GM19468 (cell line): ENCODE measurements at regions not wholly inside any gene's neighbourhood (a gene's known extent, or its start where the extent isn't known, plus 50 kb on each side); places are given as distances from the start of the nearest gene placed in this dataset.

Experiments
- ATAC-seq: cut with Tn5 transposase; IDR thresholded peaks from one replicate; pipeline ENCODE4 v1.9.1; 2021; ENCODE audit warnings: mild to moderate bottlenecking, moderate library complexity, moderate number of reproducible peaks; ENCODE audit not compliant: unreplicated experiment; ENCODE audit errors: extremely low read depth

GRCh38 chr18:71630696-71631095, 913.4 kb downstream of the CBLN2 start:
- no peak for ATAC-seq

DNA sequence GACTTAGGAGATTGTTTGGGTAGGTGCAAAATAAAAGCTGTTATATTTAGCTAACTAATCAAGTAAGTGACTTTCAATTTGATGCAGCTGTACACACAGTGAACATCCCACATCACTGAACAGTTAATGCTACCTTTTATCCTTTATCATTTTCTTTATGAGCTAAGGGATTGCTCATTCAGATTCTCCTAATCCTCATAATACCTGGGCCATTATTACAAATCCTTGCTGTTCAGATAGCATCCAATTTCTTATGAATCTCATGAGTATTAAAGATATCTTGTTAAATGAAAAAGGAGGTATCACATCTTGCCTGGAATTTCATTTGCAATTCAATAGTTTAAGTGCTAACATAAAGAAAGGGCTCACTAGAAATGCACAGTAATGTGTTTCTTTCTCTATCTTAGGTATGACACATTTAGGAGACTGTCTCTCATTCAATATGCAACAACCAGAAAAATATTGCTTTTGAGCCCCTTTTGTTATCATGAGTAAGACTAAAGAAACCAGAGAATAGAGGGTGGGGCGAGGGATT, 918.5 kb downstream of the CBLN2 start:
- ATAC-seq: no peak

DNA sequence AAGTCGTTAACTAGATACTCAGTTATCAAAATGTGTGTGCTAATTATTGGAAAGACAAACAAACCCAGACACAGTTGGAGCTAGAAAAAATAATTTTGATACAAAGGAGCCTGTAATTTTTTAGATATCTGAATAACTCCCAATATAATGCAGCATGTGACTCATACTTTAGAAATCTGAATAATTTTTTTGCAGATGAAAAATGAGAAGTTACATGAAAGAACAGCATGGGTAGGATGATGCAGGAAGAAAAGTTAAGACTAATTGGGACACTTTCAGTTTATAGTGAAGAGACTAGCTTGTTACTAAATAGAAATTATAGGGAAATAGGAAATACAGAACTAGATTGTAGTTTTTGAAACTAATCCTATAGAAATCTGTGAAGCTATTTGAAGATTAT, 945.8 kb downstream of the CBLN2 start:
- ATAC-seq: no peak

DNA sequence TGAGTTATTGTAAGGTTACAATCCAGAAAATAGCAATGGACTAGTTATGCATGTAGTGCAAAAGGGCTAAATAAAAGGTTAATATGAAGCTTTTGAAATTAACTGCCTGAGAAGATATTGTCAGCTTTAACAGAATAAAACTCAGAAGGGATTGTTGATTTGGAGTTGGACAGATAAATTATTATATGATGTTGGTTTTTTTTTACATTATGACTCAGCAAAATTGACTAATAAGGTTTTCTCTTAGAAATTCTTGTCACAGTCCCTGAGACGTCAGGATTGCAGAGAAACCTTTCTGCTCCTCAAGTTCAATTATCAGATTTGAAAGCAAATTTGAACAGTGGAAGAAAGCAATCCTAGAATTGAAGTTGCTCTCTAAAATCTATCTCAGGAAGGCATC, 946.9 kb downstream of the CBLN2 start:
- ATAC-seq: no peak

GRCh38 chr18:71583252-71583651, 960.9 kb downstream of the CBLN2 start:
- no peak for ATAC-seq

GRCh38 chr18:71554686-71555085, 989.5 kb downstream of the CBLN2 start:
- ATAC-seq: no peak

DNA sequence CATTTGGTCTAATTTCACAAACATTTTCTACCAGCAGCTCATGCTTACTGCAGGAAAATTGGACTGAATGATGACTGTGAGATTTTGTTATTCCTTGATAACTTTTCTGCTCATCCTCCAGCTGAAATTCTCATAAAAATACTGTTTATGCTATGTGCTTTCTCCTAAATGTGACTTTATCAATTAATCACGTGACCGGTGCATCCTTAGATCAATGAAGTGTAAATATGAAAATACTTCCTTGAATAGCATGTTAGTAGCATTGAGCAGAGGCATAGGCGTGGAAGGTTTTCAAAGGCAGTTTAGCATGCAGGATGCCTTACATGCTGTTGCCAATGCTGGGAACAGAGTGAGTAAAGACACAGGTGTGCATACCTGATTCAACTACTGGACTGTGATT, 1002.5 kb downstream of the CBLN2 start:
- ATAC-seq: no peak

DNA sequence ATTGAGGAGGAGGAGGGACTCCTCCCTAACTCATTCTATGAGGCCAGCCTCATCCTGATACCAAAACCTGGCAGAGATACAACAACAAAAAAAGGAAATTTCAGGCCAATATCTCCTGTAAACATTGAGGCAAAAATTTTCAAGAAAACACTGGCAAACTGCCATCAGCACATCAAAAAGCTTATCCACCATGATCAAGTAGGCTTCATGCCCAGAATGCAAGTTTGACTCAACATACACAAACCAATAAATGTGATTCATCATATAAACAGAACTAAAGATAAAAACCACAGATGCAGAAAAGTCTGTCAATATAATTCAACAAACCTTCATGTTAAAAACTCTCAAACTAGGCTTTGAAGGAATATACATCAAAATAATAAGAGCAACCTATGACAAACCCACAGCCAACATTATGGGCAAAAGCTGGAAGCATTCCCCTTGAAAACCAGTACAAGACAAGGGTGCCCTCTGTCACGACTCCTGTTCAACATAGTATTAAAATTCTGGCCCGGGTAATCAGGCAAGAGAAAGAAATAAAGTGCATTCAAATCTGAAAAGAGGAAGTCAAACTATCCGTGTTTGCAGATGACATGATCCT, 1014.3 kb downstream of the CBLN2 start:
- no peak for ATAC-seq

DNA sequence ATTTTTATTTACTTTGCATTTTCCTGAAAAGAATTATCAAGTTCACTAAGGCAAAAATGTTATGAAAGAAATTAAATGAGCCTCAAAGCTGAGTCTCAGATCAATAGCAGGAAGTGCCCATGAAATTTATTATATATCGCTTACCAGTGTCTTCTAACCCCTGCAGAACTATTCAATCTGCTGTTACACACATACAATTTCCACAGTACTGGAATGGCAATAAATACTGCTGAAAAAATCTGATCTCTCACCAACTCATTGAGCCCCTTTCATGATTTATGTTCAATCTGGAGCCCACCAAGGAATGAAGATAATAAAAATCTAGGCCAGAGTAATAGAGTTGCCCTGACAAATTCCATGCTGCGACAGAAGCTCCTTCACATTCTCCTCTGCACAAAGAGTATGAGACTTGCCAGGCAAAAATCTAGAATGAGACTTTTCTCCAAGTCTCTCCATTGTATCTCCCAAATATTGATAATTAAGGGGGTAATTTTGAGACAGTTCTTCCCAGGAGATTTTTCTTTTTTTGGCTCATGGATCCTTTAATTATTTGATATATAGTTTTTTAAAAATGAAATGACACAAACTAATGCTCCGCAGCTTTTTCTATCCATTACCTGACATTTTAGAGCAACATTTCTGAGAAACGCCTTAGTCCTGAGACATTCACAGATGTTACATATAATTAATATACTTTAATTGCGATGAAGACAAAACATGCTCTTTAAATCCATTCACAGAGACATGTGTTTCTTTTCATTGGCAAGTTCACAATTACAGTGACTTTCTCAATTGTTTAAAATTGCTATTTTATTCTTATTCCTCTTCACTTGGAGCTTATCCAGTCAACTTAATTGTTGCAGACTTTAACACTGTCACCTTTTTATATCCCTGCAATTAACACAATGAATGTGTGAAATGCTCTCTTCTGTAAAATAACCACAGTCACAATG, 1020.4 kb downstream of the CBLN2 start:
- ATAC-seq: no peak

GRCh38 chr18:71505526-71505925, 1038.6 kb downstream of the CBLN2 start:
- no peak for ATAC-seq

DNA sequence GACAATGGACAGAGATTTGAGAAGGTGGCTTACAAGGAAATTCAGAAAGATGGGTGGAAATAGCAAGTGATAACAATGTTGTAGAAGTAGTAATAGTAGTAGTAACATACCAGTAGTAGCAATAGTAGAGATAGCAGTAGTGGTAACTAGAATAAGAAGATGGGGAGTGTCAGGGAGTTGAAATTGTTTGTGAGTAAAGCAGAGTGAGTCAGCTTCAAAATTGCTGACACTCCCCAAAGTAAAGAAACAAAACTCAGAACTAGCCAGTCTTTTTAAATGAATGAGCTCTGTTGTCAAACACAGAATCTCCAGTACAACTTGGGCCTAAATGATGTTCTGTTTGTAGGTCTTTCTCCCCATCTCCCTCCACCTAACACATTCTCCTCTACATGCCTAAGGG, 1040.9 kb downstream of the CBLN2 start:
- no peak for ATAC-seq

GRCh38 chr18:71485611-71486010, 1058.5 kb downstream of the CBLN2 start:
- ATAC-seq: no peak

- no peak for ATAC-seq
These were observed 1072.0 kb downstream of the CBLN2 start for GRCh38 chr18:71471963-71472725.

DNA sequence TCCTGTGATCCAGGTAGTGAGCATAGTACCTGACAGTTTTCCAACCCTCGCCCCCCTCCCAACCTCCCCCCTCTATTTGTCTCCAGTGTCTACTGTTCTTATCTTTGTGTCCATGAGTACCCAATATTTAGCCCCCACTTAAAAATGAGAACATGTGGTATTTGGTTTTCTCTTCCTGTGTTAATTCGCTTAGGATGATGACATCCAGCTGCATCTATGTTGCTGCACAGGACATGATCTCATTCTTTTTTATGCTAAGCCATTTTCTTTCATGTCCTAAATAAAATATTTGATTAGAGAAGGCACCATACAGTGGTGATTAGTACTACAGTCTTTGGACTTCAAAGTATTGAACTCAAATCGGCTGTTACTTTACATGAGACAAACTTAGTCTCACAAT, 1087.9 kb downstream of the CBLN2 start:
- no peak for ATAC-seq

DNA sequence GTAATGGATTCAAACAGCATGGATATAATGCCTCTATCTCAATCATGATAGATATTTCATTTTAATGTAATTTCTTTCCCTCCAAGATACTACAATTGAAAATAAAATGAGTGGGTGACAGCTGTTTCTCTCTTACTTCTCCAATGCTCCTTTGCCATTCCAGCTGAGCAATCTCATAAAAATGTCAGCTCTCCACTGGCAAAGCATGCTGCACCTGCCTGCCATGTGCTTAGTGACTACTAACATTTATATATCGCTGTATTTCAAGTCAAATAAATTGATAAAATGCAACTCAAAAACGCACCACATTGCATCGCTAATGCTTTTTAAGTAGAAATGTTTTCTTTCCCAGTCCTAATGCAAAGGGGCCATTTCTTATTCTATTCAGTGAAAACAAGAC, 1093.9 kb downstream of the CBLN2 start:
- ATAC-seq: no peak

GRCh38 chr18:71443706-71444480, 1100.2 kb downstream of the CBLN2 start:
- no peak for ATAC-seq

GRCh38 chr18:71442731-71443141, 1101.4 kb downstream of the CBLN2 start:
- ATAC-seq: no peak

DNA sequence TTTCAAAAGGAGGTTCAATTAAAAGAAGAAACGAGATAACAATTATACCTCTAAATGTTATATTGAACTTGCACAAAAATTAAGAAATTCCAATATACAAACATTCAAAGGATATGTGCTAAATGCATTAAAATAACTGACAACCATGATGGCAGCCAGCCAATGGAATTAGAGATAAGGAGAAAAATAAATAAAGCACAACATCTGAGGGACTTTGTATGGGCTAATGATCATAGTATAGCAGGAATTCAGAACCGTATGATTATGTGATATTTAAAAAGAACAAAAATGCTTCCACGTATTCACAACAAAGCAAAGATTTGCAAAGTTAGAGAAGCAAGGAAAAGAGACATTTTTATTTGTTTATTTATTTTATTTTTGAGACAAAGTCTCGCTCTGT, 1103.0 kb downstream of the CBLN2 start:
- no peak for ATAC-seq

- no peak for ATAC-seq
These were observed 1106.6 kb downstream of the CBLN2 start for GRCh38 chr18:71437511-71437910.

DNA sequence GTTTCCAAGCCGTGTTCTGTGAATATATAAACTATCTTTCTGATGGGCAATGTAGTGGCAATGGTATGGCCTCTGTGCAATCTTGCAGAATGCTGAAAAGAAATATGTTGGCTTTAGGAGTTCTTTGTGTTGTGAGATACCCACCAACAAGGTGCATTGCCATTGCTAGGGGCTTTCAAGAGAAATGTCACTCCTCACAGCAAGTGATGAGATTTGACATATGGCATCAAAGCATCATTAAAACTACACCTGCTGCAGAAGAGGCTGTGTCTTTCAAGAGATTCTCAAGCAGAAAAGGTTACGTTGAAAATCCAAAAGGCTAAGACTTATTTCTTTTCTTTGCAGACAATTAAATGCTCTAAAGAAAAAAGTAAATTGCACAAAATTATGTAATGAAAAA, 1110.8 kb downstream of the CBLN2 start:
- ATAC-seq: no peak
